ENCODE measurements at regions not wholly inside any gene's neighbourhood (a gene's known extent, or its start where the extent isn't known, plus 50 kb on each side); places are given as distances from the start of the nearest gene placed in this dataset.

DNA sequence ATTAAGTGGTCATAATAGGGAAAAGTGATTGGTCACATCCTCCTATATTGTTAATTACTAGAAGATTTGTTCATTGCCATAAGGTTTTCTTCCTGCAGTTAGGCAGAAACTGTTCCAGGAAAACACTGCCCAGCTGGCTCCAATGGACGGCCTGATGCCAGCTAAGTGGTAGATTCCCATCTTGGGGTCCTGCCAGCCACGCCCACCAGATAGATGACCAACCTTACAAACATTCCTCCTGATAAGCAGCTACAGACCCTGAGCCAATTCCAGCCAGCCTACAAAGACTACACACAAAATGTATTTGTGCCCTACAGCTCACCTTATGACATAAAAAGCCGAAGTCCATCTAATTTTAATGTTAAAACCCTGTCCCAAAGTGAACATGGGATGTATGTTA is 685.9 kb upstream of the USP15 start:
- TF ChIP-seq SPI1 (IDR thresholded peaks at IDR 0.05; ENCODE audit: low read depth, low read length): no peak
- TF ChIP-seq TAF1 (IDR thresholded peaks at IDR 0.05; ENCODE audit: low read depth, low read length): no peak
- no peak for TF ChIP-seq POLR2A (IDR thresholded peaks at IDR 0.05; ENCODE audit: low read depth, low read length)
- TF ChIP-seq POLR2AphosphoS5 (IDR thresholded peaks at IDR 0.05; ENCODE audit: low read depth, low read length): no peak
- TF ChIP-seq PAX5 (IDR thresholded peaks at IDR 0.05; ENCODE audit: insufficient read depth, low read length, severe bottlenecking): no peak
